ENCODE measurements at regions not wholly inside any gene's neighbourhood (a gene's known extent, or its start where the extent isn't known, plus 50 kb on each side); places are given as distances from the start of the nearest gene placed in this dataset.

DNA sequence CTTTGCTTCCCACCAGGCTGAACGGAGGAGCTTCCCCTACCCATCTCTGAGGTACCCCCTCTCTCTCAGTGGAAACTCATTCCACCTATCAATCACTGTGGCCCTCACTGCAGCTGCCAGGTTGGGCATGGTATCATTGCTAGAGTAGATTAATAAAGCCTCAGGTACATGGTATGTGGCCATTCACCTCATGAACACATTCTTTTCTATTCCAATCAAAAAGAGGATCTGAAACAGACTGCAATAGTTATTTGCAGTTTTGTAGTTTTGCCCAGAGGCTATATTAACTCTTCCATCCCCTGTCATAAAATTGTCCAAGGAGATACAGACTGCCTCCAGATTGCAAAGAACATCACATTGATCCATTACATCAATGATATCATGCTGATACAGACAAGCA lies 85.8 kb upstream of the MVB12B start:
- TF ChIP-seq, protein P1, sequence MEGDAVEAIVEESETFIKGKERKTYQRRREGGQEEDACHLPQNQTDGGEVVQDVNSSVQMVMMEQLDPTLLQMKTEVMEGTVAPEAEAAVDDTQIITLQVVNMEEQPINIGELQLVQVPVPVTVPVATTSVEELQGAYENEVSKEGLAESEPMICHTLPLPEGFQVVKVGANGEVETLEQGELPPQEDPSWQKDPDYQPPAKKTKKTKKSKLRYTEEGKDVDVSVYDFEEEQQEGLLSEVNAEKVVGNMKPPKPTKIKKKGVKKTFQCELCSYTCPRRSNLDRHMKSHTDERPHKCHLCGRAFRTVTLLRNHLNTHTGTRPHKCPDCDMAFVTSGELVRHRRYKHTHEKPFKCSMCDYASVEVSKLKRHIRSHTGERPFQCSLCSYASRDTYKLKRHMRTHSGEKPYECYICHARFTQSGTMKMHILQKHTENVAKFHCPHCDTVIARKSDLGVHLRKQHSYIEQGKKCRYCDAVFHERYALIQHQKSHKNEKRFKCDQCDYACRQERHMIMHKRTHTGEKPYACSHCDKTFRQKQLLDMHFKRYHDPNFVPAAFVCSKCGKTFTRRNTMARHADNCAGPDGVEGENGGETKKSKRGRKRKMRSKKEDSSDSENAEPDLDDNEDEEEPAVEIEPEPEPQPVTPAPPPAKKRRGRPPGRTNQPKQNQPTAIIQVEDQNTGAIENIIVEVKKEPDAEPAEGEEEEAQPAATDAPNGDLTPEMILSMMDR (IDR thresholded peaks at IDR 0.05; ENCODE audit: low read depth, low read length, missing input control), result no peak
- TF ChIP-seq GABPA (IDR thresholded peaks at IDR 0.05 in 1 of 2, conservative IDR thresholded peaks at IDR 0.05 in 1 of 2), result no peak
- no peak for TF ChIP-seq TAF1 (conservative IDR thresholded peaks at IDR 0.05)
- no peak for TF ChIP-seq JUND (IDR thresholded peaks at IDR 0.05)
- no peak for TF ChIP-seq RAD21 (IDR thresholded peaks at IDR 0.05)
- no peak for TF ChIP-seq SP1 (IDR thresholded peaks at IDR 0.05)
- no peak for TF ChIP-seq ATF3 (IDR thresholded peaks at IDR 0.05)
- TF ChIP-seq, protein P2, sequence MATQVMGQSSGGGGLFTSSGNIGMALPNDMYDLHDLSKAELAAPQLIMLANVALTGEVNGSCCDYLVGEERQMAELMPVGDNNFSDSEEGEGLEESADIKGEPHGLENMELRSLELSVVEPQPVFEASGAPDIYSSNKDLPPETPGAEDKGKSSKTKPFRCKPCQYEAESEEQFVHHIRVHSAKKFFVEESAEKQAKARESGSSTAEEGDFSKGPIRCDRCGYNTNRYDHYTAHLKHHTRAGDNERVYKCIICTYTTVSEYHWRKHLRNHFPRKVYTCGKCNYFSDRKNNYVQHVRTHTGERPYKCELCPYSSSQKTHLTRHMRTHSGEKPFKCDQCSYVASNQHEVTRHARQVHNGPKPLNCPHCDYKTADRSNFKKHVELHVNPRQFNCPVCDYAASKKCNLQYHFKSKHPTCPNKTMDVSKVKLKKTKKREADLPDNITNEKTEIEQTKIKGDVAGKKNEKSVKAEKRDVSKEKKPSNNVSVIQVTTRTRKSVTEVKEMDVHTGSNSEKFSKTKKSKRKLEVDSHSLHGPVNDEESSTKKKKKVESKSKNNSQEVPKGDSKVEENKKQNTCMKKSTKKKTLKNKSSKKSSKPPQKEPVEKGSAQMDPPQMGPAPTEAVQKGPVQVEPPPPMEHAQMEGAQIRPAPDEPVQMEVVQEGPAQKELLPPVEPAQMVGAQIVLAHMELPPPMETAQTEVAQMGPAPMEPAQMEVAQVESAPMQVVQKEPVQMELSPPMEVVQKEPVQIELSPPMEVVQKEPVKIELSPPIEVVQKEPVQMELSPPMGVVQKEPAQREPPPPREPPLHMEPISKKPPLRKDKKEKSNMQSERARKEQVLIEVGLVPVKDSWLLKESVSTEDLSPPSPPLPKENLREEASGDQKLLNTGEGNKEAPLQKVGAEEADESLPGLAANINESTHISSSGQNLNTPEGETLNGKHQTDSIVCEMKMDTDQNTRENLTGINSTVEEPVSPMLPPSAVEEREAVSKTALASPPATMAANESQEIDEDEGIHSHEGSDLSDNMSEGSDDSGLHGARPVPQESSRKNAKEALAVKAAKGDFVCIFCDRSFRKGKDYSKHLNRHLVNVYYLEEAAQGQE (IDR thresholded peaks at IDR 0.05), result no peak
